ENCODE measurements at regions not wholly inside any gene's neighbourhood (a gene's known extent, or its start where the extent isn't known, plus 50 kb on each side); places are given as distances from the start of the nearest gene placed in this dataset.
A peak's percentile ranks its signal among the peaks of the same experiment; 100 is the strongest.

GRCh38 chr9:80883426-80883825, 805.9 kb downstream of the TLE1 start:
- DNase-seq = no peak

- DNase-seq = no peak
These were observed 807.4 kb downstream of the TLE1 start for GRCh38 chr9:80881940-80882339.

- no peak for DNase-seq
These were observed 808.0 kb downstream of the TLE1 start for GRCh38 chr9:80881320-80881719.

GRCh38 chr9:80878556-80878955, 810.8 kb downstream of the TLE1 start:
- DNase-seq = no peak

- DNase-seq = no peak
These were observed 813.4 kb downstream of the TLE1 start for GRCh38 chr9:80875947-80876346.

GRCh38 chr9:80874276-80874675, 815.1 kb downstream of the TLE1 start:
- no peak for DNase-seq

GRCh38 chr9:80873861-80874260, 815.5 kb downstream of the TLE1 start:
- no peak for DNase-seq

GRCh38 chr9:80871596-80871995, 817.8 kb downstream of the TLE1 start:
- no peak for DNase-seq

GRCh38 chr9:80867731-80868130, 821.6 kb downstream of the TLE1 start:
- no peak for DNase-seq

GRCh38 chr9:80866576-80867227, 822.6 kb downstream of the TLE1 start:
- DNase-seq = no peak

- no peak for DNase-seq
These were observed 823.2 kb downstream of the TLE1 start for GRCh38 chr9:80866121-80866520.

GRCh38 chr9:80843028-80843427, 846.3 kb downstream of the TLE1 start:
- DNase-seq = no peak

GRCh38 chr9:80842389-80842788, 847.0 kb downstream of the TLE1 start:
- no peak for DNase-seq

- no peak for DNase-seq
These were observed 847.5 kb downstream of the TLE1 start for GRCh38 chr9:80841888-80842287.

GRCh38 chr9:80839821-80840675, 849.3 kb downstream of the TLE1 start:
- DNase-seq = no peak

GRCh38 chr9:80836013-80836412, 853.3 kb downstream of the TLE1 start:
- no peak for DNase-seq

GRCh38 chr9:80831751-80832150, 857.6 kb downstream of the TLE1 start:
- DNase-seq = no peak

GRCh38 chr9:80811656-80812055, 877.7 kb downstream of the TLE1 start:
- DNase-seq = no peak

- DNase-seq = no peak
These were observed 878.3 kb downstream of the TLE1 start for GRCh38 chr9:80811003-80811402.

- DNase-seq = no peak
These were observed 882.7 kb downstream of the TLE1 start for GRCh38 chr9:80806671-80807070.

- DNase-seq = no peak
These were observed 884.5 kb downstream of the TLE1 start for GRCh38 chr9:80804873-80805272.

- peak; percentile 59 for DNase-seq
These were observed 891.3 kb downstream of the TLE1 start for GRCh38 chr9:80797831-80798688.

GRCh38 chr9:80797101-80797829, 892.1 kb downstream of the TLE1 start:
- DNase-seq = peak; percentile 41
